Activated CD8-positive, alpha-beta T cell treated with anti-CD3 and anti-CD28 coated beads for 36 hours (primary cell): ENCODE measurements at regions not wholly inside any gene's neighbourhood (a gene's known extent, or its start where the extent isn't known, plus 50 kb on each side); places are given as distances from the start of the nearest gene placed in this dataset.

Experiments
- ATAC-seq: fragments of 200-7000 bp; cut with Tn5 transposase; one replicate; pipeline ENCODE4 v1.10.0; 2021; ENCODE audit warnings: mild to moderate bottlenecking, moderate library complexity
- CTCF ChIA-PET: fragments of 350-600 bp; sonication (Branson Sonifier 250); formaldehyde crosslinking; loops from one replicate; lab custom pipeline; 2021; ENCODE audit warnings: antibody characterized with exemption; lab: Charles Lee
- POLR2A ChIA-PET: fragments of 350-600 bp; sonication (Branson Sonifier 250); formaldehyde crosslinking; loops from one replicate; lab custom pipeline; 2021; ENCODE audit warnings: antibody characterized with exemption; lab: Charles Lee
- DNase-seq: peaks from one replicate; pipeline ENCODE4 v3.0.0-alpha.2; 2020
- H3K27ac Mint-ChIP-seq: one replicate; pipeline ENCODE4 v1.8.0; 2021; ENCODE audit warnings: mild to moderate bottlenecking, mixed read lengths
- H3K27me3 Mint-ChIP-seq: one replicate; pipeline ENCODE4 v1.8.0; 2021; ENCODE audit warnings: mixed read lengths
- H3K36me3 Mint-ChIP-seq: one replicate; pipeline ENCODE4 v1.8.0; 2021; ENCODE audit warnings: low read depth, mixed read lengths
- H3K4me1 Mint-ChIP-seq: one replicate; pipeline ENCODE4 v1.8.0; 2021; ENCODE audit warnings: low read depth, mixed read lengths
- H3K4me3 Mint-ChIP-seq: one replicate; pipeline ENCODE4 v1.8.0; 2021; ENCODE audit warnings: mild to moderate bottlenecking, moderate library complexity, mixed read lengths
- H3K9me3 Mint-ChIP-seq: one replicate; pipeline ENCODE4 v1.8.0; 2021; ENCODE audit warnings: mixed read lengths
- intact Hi-C: fragments of 100-400 bp; cut with micrococcal nuclease; formaldehyde crosslinking; loops from one replicate; pipeline ENCODE4 v1.10.0; 2022
- TF ChIP-seq, protein P1 (sequence below): fragments of 200-600 bp; IDR thresholded peaks from one replicate; pipeline ENCODE4 v1.8.0; 2022; ENCODE audit warnings: antibody characterized with exemption, mild to moderate bottlenecking

DNA sequence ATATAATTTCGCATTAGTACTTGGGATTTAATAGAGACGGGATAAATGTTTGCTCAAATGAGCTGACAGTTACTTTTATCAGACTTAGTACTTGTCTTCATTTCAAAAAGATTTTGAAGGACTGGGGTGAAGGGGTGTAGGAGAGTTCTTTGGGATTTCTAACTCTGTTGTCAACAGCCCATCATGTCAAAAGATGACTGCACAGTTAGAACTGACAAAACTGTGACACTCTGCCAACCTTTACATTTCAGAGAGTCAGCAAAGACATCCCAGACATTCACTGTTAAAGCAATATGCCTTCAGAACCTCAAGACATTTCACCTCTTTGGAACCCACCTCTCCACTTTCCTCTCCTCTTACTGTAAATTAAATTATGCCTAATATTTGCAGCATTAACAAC is 285.4 kb upstream of the SPHKAP start:
- TF ChIP-seq, protein P1, sequence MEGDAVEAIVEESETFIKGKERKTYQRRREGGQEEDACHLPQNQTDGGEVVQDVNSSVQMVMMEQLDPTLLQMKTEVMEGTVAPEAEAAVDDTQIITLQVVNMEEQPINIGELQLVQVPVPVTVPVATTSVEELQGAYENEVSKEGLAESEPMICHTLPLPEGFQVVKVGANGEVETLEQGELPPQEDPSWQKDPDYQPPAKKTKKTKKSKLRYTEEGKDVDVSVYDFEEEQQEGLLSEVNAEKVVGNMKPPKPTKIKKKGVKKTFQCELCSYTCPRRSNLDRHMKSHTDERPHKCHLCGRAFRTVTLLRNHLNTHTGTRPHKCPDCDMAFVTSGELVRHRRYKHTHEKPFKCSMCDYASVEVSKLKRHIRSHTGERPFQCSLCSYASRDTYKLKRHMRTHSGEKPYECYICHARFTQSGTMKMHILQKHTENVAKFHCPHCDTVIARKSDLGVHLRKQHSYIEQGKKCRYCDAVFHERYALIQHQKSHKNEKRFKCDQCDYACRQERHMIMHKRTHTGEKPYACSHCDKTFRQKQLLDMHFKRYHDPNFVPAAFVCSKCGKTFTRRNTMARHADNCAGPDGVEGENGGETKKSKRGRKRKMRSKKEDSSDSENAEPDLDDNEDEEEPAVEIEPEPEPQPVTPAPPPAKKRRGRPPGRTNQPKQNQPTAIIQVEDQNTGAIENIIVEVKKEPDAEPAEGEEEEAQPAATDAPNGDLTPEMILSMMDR, result no peak
- intact Hi-C loops, result no loop called here
- ATAC-seq (no peak), DNase-seq (no peak)
- CTCF ChIA-PET, result no interaction called here
- Mint-ChIP-seq H3K4me3 (no peak overlapping the region), H3K27me3 (no peaks in the 10 kb centered on the region), H3K27ac (no peak overlapping the region), H3K9me3 (peaks cover 20% of the 10 kb centered on the region), H3K4me1 (no peaks in the 10 kb centered on the region), H3K36me3 (no peaks in the 10 kb centered on the region)
- POLR2A ChIA-PET, result no interaction called here

GRCh38 chr2:228465408-228465807 is 283.9 kb upstream of the SPHKAP start:
- intact Hi-C loops, result no loop called here
- no peak for DNase-seq
- POLR2A ChIA-PET, result no interaction called here
- peaks cover 20% of the 10 kb centered on the region for H3K9me3 Mint-ChIP-seq
- CTCF ChIA-PET, result no interaction called here
- no peaks in the 10 kb centered on the region for H3K4me1 Mint-ChIP-seq
- TF ChIP-seq, protein P1, result no peak
- no peak overlapping the region for H3K4me3 Mint-ChIP-seq
- H3K36me3 Mint-ChIP-seq, result no peaks in the 10 kb centered on the region
- H3K27ac Mint-ChIP-seq, result no peak overlapping the region
- H3K27me3 Mint-ChIP-seq, result no peaks in the 10 kb centered on the region
- no peak for ATAC-seq

DNA sequence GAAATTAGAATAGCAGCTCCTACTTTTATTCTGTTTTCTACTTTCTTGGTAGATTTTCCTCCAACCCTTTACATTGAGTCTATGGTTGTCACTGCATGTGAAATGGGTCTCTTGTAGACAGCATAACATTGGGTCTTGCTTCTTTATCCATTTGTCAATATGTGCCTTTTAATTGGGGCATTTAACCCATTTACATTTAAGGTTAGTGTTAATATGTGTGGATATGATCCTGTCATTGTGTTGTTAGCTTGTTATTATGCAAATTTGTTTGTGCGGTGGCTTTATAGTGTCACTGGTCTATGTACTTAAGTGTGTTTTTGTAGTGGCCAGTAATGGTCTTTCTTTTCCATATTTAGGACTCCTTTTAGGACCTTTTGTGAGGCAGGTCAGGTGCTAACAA is 276.9 kb upstream of the SPHKAP start:
- H3K36me3 Mint-ChIP-seq, result no peaks in the 10 kb centered on the region
- intact Hi-C loops, result no loop called here
- TF ChIP-seq, protein P1, result no peak
- no peak for DNase-seq
- no peaks in the 10 kb centered on the region for H3K4me1 Mint-ChIP-seq
- CTCF ChIA-PET, result no interaction called here
- no peak overlapping the region for H3K27ac Mint-ChIP-seq
- no peak overlapping the region for H3K4me3 Mint-ChIP-seq
- peaks cover 37% of the 10 kb centered on the region for H3K9me3 Mint-ChIP-seq
- POLR2A ChIA-PET, result no interaction called here
- ATAC-seq, result no peak
- no peaks in the 10 kb centered on the region for H3K27me3 Mint-ChIP-seq

DNA sequence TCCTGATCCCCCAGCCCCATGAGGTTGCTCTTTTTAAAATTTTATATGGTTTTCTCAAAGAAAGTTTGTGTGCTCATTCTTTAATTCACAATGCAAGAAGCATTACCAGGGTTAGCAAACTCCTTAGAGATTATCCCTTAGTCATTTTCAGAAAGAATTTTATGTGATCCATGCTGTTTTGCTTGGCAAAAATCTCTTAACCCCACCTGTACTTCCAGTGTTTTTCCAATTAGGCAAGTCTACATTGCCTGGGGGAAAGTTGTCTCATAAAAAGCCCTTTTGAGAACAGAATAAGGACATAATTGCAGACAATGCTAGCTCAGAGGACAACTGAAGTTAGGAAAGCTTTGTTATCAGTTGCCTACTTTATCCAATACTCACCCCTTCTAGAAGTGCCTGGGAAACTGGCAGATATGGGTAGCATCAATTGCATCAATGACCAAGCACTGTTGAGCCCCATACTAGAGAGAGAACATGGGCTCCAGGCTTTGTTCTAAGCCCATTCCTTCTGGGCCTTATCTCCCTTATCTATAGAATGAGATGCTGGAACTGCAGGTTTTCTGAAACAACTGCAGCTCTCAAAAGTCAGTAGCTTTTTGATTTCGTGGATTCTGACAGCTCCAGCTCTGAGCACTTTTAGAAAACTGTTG is 265.9 kb upstream of the SPHKAP start:
- Mint-ChIP-seq H3K27me3 (no peaks in the 10 kb centered on the region), H3K4me3 (no peak overlapping the region), H3K36me3 (no peaks in the 10 kb centered on the region), H3K4me1 (no peaks in the 10 kb centered on the region), H3K9me3 (no peaks in the 10 kb centered on the region), H3K27ac (no peak overlapping the region)
- DNase-seq (no peak), ATAC-seq (no peak)
- intact Hi-C loops, result no loop called here
- TF ChIP-seq, protein P1, result no peak
- POLR2A ChIA-PET, result no interaction called here
- CTCF ChIA-PET, result no interaction called here

- no peaks in the 10 kb centered on the region for H3K9me3 Mint-ChIP-seq
- no peak overlapping the region for H3K4me3 Mint-ChIP-seq
- DNase-seq, result no peak
- intact Hi-C loops, result no loop called here
- ATAC-seq, result no peak
- ChIA-PET CTCF (no interaction called here), POLR2A (no interaction called here)
- H3K4me1 Mint-ChIP-seq, result no peaks in the 10 kb centered on the region
- no peak overlapping the region for H3K27ac Mint-ChIP-seq
- no peaks in the 10 kb centered on the region for H3K36me3 Mint-ChIP-seq
- TF ChIP-seq, protein P1, result no peak
- H3K27me3 Mint-ChIP-seq, result no peaks in the 10 kb centered on the region
Measured at GRCh38 chr2:228446734-228447133, 265.2 kb upstream of the SPHKAP start.
